ENCODE measurements at regions not wholly inside any gene's neighbourhood (a gene's known extent, or its start where the extent isn't known, plus 50 kb on each side); places are given as distances from the start of the nearest gene placed in this dataset.
"Not testable (repeated sequence)": the region's sequence is repeated elsewhere in the genome, so short reads cannot be mapped to it uniquely, and the experiment has no call there.

- no peak for DNase-seq
Measured at GRCh38 chr4:11669156-11669555, 240.5 kb upstream of the HS3ST1 start.

- no peak for DNase-seq
Measured at GRCh38 chr4:11663114-11663513, 234.4 kb upstream of the HS3ST1 start.

- DNase-seq = no peak
Measured at GRCh38 chr4:11650801-11651596, 222.3 kb upstream of the HS3ST1 start.

- DNase-seq = no peak
Measured at GRCh38 chr4:11647433-11647832, 218.7 kb upstream of the HS3ST1 start.

GRCh38 chr4:11643081-11643480 is 214.4 kb upstream of the HS3ST1 start:
- DNase-seq = not testable (repeated sequence)

GRCh38 chr4:11640584-11640983 is 211.9 kb upstream of the HS3ST1 start:
- no peak for DNase-seq

- DNase-seq = no peak
Measured at GRCh38 chr4:11636551-11636950, 207.9 kb upstream of the HS3ST1 start.

- DNase-seq = no peak
Measured at GRCh38 chr4:11636031-11636430, 207.3 kb upstream of the HS3ST1 start.

GRCh38 chr4:11635342-11635741 is 206.6 kb upstream of the HS3ST1 start:
- DNase-seq = no peak

- no peak for DNase-seq
Measured at GRCh38 chr4:11634283-11634682, 205.6 kb upstream of the HS3ST1 start.

GRCh38 chr4:11633430-11633829 is 204.7 kb upstream of the HS3ST1 start:
- no peak for DNase-seq

- no peak for DNase-seq
Measured at GRCh38 chr4:11632483-11632882, 203.8 kb upstream of the HS3ST1 start.

- DNase-seq = no peak
Measured at GRCh38 chr4:11632025-11632424, 203.3 kb upstream of the HS3ST1 start.

- no peak for DNase-seq
Measured at GRCh38 chr4:11631416-11631815, 202.7 kb upstream of the HS3ST1 start.

- no peak for DNase-seq
Measured at GRCh38 chr4:11628093-11628725, 199.5 kb upstream of the HS3ST1 start.

GRCh38 chr4:11626066-11626465 is 197.4 kb upstream of the HS3ST1 start:
- no peak for DNase-seq

- DNase-seq = no peak
Measured at GRCh38 chr4:11625211-11625610, 196.5 kb upstream of the HS3ST1 start.

- DNase-seq = no peak
Measured at GRCh38 chr4:11624370-11624769, 195.7 kb upstream of the HS3ST1 start.

- DNase-seq = no peak
Measured at GRCh38 chr4:11623726-11624037, 195.0 kb upstream of the HS3ST1 start.

- DNase-seq = no peak
Measured at GRCh38 chr4:11622961-11623725, 194.4 kb upstream of the HS3ST1 start.

- no peak for DNase-seq
Measured at GRCh38 chr4:11620861-11621260, 192.2 kb upstream of the HS3ST1 start.

GRCh38 chr4:11618666-11619282 is 190.1 kb upstream of the HS3ST1 start:
- DNase-seq = no peak

GRCh38 chr4:11616856-11617255 is 188.2 kb upstream of the HS3ST1 start:
- DNase-seq = no peak

- peak; percentile 10 for DNase-seq
Measured at GRCh38 chr4:11615601-11616000, 186.9 kb upstream of the HS3ST1 start.
